ENCODE measurements at regions not wholly inside any gene's neighbourhood (a gene's known extent, or its start where the extent isn't known, plus 50 kb on each side); places are given as distances from the start of the nearest gene placed in this dataset.

DNA sequence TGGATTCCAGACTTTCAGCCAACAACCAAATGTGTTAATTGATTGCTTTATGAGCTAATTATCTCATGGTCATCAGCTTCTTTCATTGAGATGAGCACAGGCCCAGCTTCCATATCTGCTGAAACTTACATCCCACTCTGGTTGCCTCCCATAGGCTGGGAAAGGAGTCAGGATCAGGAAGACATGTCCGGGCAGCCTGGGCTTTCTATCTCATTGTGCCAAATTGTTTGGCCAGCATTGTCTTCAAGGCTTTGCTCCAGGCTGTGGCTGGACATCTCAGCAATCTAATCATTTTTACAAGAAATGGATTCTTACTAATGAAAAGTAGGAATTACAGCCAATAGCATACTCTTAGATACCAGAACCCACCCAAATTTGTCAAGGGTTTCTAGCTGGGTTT, 295.2 kb downstream of the CXCL12 start:
- no peaks in the 10 kb centered on the region for H4K20me1 ChIP-seq (ENCODE audit: insufficient read depth, low read length)
- ATAC-seq (ENCODE audit: insufficient read depth, low read depth) (no peak), DNase-seq (no peak)
- H3K4me2 ChIP-seq (ENCODE audit: insufficient read depth, low read length): no peak overlapping the region
- H3K4me3 ChIP-seq (ENCODE audit: low read depth in 1 of 2, low read length in 2 of 2): no peak overlapping the region
- TF ChIP-seq EZH2 (IDR thresholded peaks at IDR 0.05; ENCODE audit: borderline replicate concordance, low read depth, low read length, severe bottlenecking): no peak
- TF ChIP-seq, protein P1, sequence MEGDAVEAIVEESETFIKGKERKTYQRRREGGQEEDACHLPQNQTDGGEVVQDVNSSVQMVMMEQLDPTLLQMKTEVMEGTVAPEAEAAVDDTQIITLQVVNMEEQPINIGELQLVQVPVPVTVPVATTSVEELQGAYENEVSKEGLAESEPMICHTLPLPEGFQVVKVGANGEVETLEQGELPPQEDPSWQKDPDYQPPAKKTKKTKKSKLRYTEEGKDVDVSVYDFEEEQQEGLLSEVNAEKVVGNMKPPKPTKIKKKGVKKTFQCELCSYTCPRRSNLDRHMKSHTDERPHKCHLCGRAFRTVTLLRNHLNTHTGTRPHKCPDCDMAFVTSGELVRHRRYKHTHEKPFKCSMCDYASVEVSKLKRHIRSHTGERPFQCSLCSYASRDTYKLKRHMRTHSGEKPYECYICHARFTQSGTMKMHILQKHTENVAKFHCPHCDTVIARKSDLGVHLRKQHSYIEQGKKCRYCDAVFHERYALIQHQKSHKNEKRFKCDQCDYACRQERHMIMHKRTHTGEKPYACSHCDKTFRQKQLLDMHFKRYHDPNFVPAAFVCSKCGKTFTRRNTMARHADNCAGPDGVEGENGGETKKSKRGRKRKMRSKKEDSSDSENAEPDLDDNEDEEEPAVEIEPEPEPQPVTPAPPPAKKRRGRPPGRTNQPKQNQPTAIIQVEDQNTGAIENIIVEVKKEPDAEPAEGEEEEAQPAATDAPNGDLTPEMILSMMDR (IDR thresholded peaks at IDR 0.05; ENCODE audit: borderline replicate concordance, extremely low read depth, low read length, poor library complexity, severe bottlenecking): no peak
- H3K79me2 ChIP-seq (ENCODE audit: insufficient read depth, low read length): no peaks in the 10 kb centered on the region
- no peak overlapping the region for H3K27ac ChIP-seq (ENCODE audit: low read length)
- no peak overlapping the region for H2AFZ ChIP-seq (ENCODE audit: low read depth, low read length)
- no peak overlapping the region for H3K9ac ChIP-seq (ENCODE audit: low read depth, low read length)
- peaks cover 4% of the 10 kb centered on the region for H3K9me3 ChIP-seq (ENCODE audit: insufficient read depth, low read length, severe bottlenecking)
- H3K27me3 ChIP-seq (ENCODE audit: insufficient read depth, low read length, poor library complexity): no peaks in the 10 kb centered on the region
- H3K4me1 ChIP-seq (ENCODE audit: insufficient read depth, low read length): no peaks in the 10 kb centered on the region
- H3K36me3 ChIP-seq (ENCODE audit: insufficient read depth, low read length): no peaks in the 10 kb centered on the region

DNA sequence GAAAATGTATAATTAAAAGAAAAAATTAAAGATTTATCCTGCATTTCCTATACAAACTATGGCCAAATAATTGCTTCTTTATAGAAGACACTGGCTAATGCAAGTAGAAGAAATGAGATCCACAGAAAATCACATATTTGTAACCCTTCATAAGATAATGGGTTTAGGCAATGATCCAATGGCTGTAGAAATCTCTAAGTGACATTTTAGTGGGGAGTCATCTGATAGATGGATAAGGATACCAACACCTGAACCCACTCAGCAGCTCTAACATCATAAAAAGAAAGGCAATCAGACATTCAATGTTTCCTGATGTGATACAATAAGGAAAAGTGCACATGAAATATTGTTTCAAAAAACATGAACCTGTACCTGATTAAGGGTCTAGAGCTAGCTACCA, 297.5 kb downstream of the CXCL12 start:
- ATAC-seq (ENCODE audit: insufficient read depth, low read depth): no peak
- Histone ChIP-seq H3K9me3 (ENCODE audit: insufficient read depth, low read length, severe bottlenecking) (peaks cover 4% of the 10 kb centered on the region), H4K20me1 (ENCODE audit: insufficient read depth, low read length) (no peaks in the 10 kb centered on the region), H3K36me3 (ENCODE audit: insufficient read depth, low read length) (no peaks in the 10 kb centered on the region), H3K9ac (ENCODE audit: low read depth, low read length) (no peak overlapping the region), H3K79me2 (ENCODE audit: insufficient read depth, low read length) (no peaks in the 10 kb centered on the region), H3K27ac (ENCODE audit: low read length) (no peak overlapping the region), H3K4me3 (ENCODE audit: low read depth in 1 of 2, low read length in 2 of 2) (no peak overlapping the region), H2AFZ (ENCODE audit: low read depth, low read length) (no peak overlapping the region), H3K27me3 (ENCODE audit: insufficient read depth, low read length, poor library complexity) (no peaks in the 10 kb centered on the region), H3K4me1 (ENCODE audit: insufficient read depth, low read length) (no peaks in the 10 kb centered on the region), H3K4me2 (ENCODE audit: insufficient read depth, low read length) (no peak overlapping the region)
- TF ChIP-seq, protein P1 (IDR thresholded peaks at IDR 0.05; ENCODE audit: borderline replicate concordance, extremely low read depth, low read length, poor library complexity, severe bottlenecking): no peak
- no peak for TF ChIP-seq EZH2 (IDR thresholded peaks at IDR 0.05; ENCODE audit: borderline replicate concordance, low read depth, low read length, severe bottlenecking)
- DNase-seq: no peak

DNA sequence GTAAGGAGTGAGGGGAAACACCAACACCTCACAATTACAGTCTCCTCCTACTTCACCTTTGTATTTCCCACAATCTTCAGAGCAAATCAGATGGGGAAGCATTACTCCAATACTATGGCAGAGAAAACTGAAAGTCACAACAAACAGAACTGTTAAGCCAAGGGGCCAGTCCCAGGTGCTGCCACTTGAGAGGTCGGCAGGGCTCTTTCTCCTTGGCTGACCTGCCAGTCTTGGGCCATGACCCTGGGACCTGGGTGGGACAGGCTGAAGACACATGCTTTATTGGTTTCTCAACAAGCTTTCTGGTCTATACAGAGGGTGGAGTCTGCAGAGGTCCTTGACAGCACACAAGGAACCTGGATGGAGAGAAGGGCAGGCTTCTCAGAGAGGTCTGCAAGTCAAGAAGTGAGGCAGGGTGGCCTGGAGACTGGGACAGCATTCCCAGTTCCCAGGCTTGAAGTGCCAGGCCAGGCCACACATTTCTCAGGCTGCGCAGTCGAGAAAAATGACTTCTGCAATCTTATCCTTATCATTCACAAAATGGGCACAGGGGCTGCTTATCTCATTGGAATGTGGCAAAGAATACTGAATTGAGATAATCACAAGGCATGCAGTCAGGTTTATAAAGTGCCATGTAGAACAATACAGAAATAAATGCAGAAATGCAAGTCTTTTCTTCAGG, 301.0 kb downstream of the CXCL12 start:
- Histone ChIP-seq H3K36me3 (ENCODE audit: insufficient read depth, low read length) (no peaks in the 10 kb centered on the region), H3K79me2 (ENCODE audit: insufficient read depth, low read length) (no peaks in the 10 kb centered on the region), H3K4me3 (ENCODE audit: low read depth in 1 of 2, low read length in 2 of 2) (no peak overlapping the region), H3K9ac (ENCODE audit: low read depth, low read length) (no peak overlapping the region), H3K27me3 (ENCODE audit: insufficient read depth, low read length, poor library complexity) (no peaks in the 10 kb centered on the region), H3K9me3 (ENCODE audit: insufficient read depth, low read length, severe bottlenecking) (no peaks in the 10 kb centered on the region), H3K27ac (ENCODE audit: low read length) (no peak overlapping the region), H2AFZ (ENCODE audit: low read depth, low read length) (no peak overlapping the region), H4K20me1 (ENCODE audit: insufficient read depth, low read length) (no peaks in the 10 kb centered on the region), H3K4me2 (ENCODE audit: insufficient read depth, low read length) (no peak overlapping the region), H3K4me1 (ENCODE audit: insufficient read depth, low read length) (no peaks in the 10 kb centered on the region)
- DNase-seq: no peak
- ATAC-seq (ENCODE audit: insufficient read depth, low read depth): no peak
- TF ChIP-seq, protein P1 (IDR thresholded peaks at IDR 0.05; ENCODE audit: borderline replicate concordance, extremely low read depth, low read length, poor library complexity, severe bottlenecking): no peak
- TF ChIP-seq EZH2 (IDR thresholded peaks at IDR 0.05; ENCODE audit: borderline replicate concordance, low read depth, low read length, severe bottlenecking): no peak
